Astrocyte (in vitro differentiated cells and primary cell): ENCODE measurements at regions not wholly inside any gene's neighbourhood (a gene's known extent, or its start where the extent isn't known, plus 50 kb on each side); places are given as distances from the start of the nearest gene placed in this dataset.

Source experiments
- CTCF ChIP-seq: IDR thresholded peaks from 2 replicates; pipeline ENCODE4 v1.5.1; 2011; ENCODE audit warnings: low read depth, mild to moderate bottlenecking, inconsistent platforms, low read length, moderate library complexity; ENCODE audit not compliant: insufficient read depth
- EZH2 ChIP-seq: IDR thresholded peaks from 2 replicates; pipeline ENCODE4 v1.6.1; 2012; ENCODE audit warnings: mild to moderate bottlenecking, low read length, inconsistent platforms; ENCODE audit not compliant: insufficient read depth

- TF ChIP-seq CTCF (no peak), EZH2 (no peak)
Observed at GRCh38 chr14:66248256-66248655, 237.9 kb upstream of the CCDC196 start.
